GM21423 (cell line): ENCODE measurements at regions not wholly inside any gene's neighbourhood (a gene's known extent, or its start where the extent isn't known, plus 50 kb on each side); places are given as distances from the start of the nearest gene placed in this dataset.

ENCODE experiments used
- ATAC-seq: cut with Tn5 transposase; IDR thresholded peaks from one replicate; pipeline ENCODE4 v1.9.1; 2021; ENCODE audit warnings: mild to moderate bottlenecking, moderate library complexity; ENCODE audit not compliant: unreplicated experiment

- ATAC-seq: no peak
These were observed 109.2 kb upstream of the DRD2 start for GRCh38 chr11:113584371-113584770.

- ATAC-seq: no peak
These were observed 106.5 kb upstream of the DRD2 start for GRCh38 chr11:113581713-113582112.

DNA sequence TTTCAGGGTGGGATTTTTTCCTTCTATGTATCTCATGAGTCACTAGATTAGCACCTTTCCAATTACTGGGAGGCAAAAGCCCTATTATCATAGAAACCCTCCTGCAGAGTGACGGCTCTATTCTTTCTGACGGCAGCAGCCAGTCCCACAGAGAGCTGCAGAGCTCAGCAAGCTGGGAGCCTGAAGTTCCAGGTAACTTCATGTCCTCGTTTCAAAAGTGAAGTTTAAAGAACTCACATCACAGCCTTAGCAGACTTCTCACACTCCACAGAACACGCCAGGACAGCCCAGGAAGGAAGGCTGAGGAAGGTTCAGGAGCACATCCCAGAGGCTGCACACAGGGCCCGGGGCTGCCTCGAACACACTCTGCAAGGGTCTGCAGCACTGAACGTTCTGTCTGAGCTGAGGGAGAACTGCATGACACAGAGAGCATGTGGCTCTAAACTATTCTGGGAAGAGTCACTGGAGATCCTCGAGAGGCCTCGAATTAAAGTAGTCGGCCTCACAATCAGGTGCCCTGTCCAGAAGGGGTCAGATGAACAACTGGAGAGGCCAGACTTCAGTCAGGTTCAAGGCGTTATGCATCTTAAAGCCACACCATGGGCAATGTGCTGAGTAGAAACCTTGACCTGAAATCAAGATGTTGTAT lies 104.2 kb upstream of the DRD2 start:
- no peak for ATAC-seq

GRCh38 chr11:113578715-113579250 lies 103.6 kb upstream of the DRD2 start:
- ATAC-seq: no peak

- ATAC-seq: no peak
These were observed 102.8 kb upstream of the DRD2 start for GRCh38 chr11:113578033-113578380.

DNA sequence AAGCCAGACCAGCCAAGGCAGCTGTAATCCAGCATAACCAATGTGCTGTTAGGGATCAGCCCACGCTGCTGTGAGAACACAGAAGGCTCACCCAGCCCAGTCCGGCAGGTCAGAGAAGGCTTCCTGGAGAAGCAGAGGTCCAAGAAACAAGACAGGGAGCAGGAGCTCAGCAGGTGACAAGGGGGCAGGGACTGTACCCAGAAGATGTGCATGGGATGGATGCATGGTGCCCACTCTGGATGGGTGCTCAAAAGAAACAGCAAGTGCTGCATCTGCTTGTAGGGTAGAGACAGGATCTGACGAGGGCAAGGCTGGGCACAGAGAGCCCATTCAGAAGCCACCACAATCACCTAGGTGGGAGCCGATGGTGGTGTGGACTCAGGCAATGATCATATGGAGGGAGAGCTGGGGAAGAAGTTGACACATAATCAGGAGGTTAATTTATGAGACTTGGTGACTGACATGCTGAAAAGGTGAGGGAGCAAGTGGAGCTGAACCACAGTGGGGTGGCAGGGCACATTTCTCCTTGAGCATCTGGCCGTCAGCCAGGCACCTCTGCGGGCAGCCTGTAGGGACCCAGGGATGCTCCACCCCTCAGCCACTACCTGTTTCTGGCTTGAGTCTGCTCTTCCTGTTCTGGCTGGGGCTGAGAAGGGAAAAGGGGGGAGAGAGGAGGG lies 102.3 kb upstream of the DRD2 start:
- no peak for ATAC-seq

DNA sequence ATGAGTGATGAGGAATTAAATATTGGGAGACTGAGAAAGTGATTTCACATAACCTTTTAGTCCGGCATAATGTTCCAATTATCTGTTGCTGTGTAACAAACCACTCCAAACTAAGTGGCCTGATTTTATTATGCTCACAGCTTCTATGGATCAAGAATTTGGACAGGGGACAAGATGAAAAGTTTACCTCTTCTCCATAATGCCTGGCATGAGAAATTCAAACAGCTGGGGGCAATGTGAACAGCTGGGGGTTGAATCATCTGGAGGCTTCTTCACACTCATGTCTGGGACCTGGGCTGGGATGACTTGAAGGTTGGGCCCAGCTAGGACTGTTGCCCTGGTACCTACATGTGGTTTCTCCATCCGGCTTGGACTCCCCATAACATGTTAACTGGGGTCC lies 99.4 kb upstream of the DRD2 start:
- ATAC-seq: no peak

DNA sequence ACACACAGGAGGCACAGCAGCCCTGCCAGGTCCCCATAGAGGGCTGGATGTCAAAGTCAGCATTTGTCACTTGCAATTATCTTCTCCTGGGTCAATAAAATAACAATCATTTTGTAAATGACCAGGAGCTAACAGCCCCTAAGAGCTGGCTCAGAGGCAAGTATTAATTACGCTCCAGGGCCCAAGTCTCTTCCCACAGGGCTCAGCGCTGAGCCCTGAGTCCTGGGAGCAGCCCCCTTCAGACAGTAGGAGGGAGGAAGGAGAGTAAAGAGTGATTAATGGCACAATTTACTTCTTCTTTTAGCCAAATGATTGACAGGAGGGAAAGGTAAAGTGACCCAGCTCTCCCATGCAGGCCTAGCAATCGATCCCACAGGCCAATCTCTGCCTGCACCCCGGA lies 99.0 kb upstream of the DRD2 start:
- no peak for ATAC-seq

DNA sequence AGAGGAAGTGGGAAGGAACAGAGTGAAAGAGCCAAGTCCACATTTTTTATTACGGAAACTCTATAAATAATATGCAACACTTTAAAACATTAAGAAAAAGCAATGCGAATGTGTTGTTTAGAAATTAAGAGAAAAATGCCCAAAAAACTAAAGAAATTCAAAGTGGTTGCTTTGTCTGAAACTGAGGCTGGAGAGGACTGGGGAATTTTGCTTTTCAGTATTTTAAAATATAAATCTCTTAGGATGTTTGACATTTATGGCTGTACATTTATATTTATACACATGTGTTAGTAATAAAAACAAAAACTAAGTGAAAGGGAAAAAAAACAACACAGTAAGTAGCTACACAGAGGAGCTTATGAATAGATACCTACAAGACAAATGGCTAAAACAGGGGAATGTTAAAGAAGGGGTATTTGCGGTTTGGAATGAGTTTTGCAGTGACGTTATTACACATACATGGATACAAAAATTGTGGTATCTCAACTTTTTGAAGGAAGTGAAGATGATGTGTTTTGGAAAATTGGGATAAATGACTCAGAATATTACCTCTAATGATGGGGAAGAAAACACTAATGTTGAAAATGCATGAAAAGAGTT lies 97.0 kb upstream of the DRD2 start:
- no peak for ATAC-seq

DNA sequence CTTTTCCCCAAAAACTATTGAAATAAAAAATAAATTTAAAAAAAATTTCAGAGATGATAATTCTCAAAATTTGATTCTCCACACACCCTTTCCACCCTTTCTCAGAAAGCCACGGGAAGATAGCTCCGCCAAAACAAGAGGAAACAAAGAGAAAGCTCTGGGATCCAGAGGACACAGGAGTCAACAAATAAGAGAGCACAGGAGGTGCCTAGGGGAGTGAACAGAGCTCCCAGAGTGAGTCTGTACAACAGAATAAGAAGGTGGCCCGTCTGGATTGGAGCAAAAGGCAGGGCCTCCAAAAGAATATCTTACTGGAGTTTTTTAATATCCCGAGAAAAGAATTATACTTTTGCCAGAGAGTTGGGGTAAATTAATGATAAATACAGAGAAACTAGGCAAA lies 96.3 kb upstream of the DRD2 start:
- ATAC-seq: no peak

- no peak for ATAC-seq
These were observed 95.7 kb upstream of the DRD2 start for GRCh38 chr11:113570906-113571305.

GRCh38 chr11:113569391-113569790 lies 94.2 kb upstream of the DRD2 start:
- no peak for ATAC-seq

GRCh38 chr11:113568566-113568965 lies 93.4 kb upstream of the DRD2 start:
- no peak for ATAC-seq

DNA sequence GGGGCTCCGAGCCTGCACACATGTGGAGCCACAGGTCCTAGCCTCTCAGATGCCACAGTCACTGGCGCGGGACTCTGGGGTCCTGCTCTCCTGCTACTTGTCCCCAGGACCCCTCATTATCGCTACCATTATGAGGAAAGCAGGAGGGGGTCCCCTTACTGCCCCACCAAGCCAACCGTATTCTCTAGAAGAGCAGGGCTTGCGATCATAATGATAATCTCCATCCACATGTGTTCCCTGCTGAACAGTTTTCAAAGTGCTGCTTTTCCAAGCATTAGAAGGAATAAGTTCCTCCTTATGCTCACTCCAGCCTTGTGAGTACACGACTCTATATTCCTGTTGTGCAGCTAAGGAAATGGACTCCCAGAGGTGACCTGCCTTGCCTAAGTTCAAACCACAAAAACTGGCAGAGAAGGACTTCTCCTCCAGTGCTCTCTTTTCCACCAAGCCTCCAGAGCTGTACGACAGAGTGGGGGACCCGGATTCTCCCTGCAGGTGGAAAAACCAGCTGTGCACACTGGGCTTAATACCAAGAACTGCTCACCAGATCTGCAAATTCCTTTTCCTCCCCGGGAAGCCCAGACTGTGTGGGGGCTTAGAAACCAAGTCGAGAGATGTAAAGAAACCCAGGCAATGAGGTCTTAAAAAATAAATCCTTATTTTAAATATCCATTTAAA lies 92.8 kb upstream of the DRD2 start:
- no peak for ATAC-seq

DNA sequence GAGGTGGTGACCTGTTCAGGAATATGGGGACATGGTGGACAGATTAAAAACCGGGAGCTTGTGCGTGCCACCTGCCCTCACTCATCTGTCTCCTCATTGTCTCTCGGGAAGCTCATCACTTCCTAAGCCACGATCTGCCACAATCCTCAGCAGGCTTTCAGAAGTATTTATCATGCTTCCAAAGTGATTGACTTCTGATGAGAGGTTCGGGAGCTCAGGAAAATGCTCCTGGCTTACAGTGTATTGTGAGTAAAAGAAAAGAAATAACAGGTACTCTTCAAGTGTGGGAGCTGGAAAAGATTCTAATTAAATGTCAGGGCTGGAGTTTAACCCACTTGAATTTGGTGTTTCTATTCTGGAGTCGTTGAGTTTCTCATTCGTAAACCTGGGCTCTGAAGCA lies 91.9 kb upstream of the DRD2 start:
- ATAC-seq: no peak

GRCh38 chr11:113564527-113565130 lies 89.4 kb upstream of the DRD2 start:
- no peak for ATAC-seq

DNA sequence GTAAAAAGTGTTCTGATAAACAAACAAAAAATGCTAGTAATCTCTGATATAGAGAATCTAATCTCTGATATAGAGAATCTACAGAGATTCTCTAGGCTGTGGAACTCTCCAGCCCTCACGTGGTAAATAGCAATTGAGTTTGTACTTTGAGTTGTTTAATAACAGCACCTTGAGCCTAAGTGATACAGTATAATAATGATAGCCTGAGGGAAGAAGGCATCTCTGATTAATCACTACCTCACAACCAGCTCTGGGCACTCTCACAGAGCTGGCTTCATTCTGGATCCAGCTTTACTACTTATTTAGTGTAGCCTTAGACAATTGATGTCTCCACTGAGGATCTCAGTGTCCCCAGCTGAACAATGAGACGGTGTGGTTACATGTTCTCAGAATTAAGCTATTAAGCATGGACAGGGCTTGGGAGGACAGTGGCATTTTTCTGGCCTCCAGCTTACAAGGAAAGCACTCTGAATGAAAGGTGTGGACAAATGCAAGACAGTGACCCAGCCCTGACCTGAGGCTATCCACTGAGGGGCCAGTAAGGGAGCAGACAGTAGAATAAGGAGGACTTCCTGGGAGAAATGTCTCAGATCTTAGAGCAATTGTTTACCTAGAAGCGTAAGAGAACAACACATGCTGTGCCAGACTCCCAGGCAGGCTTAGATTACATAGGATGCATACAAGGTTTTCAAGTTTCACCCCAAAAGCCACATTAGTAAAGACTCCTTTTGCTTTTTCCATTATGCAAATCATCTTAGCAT lies 88.7 kb upstream of the DRD2 start:
- no peak for ATAC-seq

- no peak for ATAC-seq
These were observed 87.8 kb upstream of the DRD2 start for GRCh38 chr11:113562981-113563461.

GRCh38 chr11:113562576-113562975 lies 87.4 kb upstream of the DRD2 start:
- no peak for ATAC-seq

- no peak for ATAC-seq
These were observed 82.7 kb upstream of the DRD2 start for GRCh38 chr11:113557926-113558325.
